Esophagus squamous epithelium (tissue), 4 donors: ENCODE measurements at regions not wholly inside any gene's neighbourhood (a gene's known extent, or its start where the extent isn't known, plus 50 kb on each side); places are given as distances from the start of the nearest gene placed in this dataset.
"Not testable (repeated sequence)": the region's sequence is repeated elsewhere in the genome, so short reads cannot be mapped to it uniquely, and the experiment has no call there.

Source experiments
- POLR2A ChIP-seq, 4 donors: fragments of 450-650 bp; IDR thresholded peaks; one replicate each; pipeline ENCODE4 v1.6.1; 2017; ENCODE audit warnings: antibody characterized with exemption in 4 of 4, mild to moderate bottlenecking in 4 of 4, moderate library complexity in 3 of 4
- TF ChIP-seq, protein P1 (sequence below), 6 experiments: fragments of 450-650 bp in 4 of 6; fragments of 200-600 bp in 2 of 6; sonication (generic) in 2 of 6; IDR thresholded peaks; one replicate each; pipeline ENCODE4 v1.5.1; 2016 to 2019; ENCODE audit warnings: antibody characterized with exemption in 6 of 6, mild to moderate bottlenecking in 4 of 6, moderate library complexity in 4 of 6

DNA sequence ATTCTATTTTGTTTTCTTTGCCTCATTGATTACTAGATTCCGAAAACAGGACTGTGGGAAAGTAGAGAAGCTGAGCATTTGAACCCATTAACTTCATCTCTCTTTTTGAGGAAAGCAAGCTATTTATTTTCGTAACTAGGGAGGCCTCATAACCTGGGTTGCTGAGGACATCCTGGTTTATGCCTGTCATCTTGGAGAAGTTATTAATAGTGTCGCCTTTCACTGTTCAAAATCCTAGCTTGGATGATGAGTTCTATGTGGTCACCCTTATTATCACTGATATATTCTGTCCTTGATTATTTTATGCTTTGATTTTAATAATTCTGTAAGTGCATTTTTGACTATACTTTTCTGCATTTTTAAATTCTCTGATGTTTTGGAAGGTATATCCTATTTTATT, 89.3 kb upstream of the GOLGA6L4 start:
- TF ChIP-seq, protein P1, sequence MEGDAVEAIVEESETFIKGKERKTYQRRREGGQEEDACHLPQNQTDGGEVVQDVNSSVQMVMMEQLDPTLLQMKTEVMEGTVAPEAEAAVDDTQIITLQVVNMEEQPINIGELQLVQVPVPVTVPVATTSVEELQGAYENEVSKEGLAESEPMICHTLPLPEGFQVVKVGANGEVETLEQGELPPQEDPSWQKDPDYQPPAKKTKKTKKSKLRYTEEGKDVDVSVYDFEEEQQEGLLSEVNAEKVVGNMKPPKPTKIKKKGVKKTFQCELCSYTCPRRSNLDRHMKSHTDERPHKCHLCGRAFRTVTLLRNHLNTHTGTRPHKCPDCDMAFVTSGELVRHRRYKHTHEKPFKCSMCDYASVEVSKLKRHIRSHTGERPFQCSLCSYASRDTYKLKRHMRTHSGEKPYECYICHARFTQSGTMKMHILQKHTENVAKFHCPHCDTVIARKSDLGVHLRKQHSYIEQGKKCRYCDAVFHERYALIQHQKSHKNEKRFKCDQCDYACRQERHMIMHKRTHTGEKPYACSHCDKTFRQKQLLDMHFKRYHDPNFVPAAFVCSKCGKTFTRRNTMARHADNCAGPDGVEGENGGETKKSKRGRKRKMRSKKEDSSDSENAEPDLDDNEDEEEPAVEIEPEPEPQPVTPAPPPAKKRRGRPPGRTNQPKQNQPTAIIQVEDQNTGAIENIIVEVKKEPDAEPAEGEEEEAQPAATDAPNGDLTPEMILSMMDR (IDR thresholded peaks at IDR 0.05), result not testable (repeated sequence)
- TF ChIP-seq POLR2A (IDR thresholded peaks at IDR 0.05), result not testable (repeated sequence)
